ENCODE measurements at regions not wholly inside any gene's neighbourhood (a gene's known extent, or its start where the extent isn't known, plus 50 kb on each side); places are given as distances from the start of the nearest gene placed in this dataset.

- no peaks in the 10 kb centered on the region for H3K4me1 ChIP-seq
- H3K36me3 ChIP-seq, result no peaks in the 10 kb centered on the region
- H3K9me3 ChIP-seq, result no peaks in the 10 kb centered on the region
- H3K27me3 ChIP-seq, result no peaks in the 10 kb centered on the region
- no peak for DNase-seq
- no peak overlapping the region for H3K4me3 ChIP-seq (ENCODE audit: low read depth, low read length)
- TF ChIP-seq, protein P1, sequence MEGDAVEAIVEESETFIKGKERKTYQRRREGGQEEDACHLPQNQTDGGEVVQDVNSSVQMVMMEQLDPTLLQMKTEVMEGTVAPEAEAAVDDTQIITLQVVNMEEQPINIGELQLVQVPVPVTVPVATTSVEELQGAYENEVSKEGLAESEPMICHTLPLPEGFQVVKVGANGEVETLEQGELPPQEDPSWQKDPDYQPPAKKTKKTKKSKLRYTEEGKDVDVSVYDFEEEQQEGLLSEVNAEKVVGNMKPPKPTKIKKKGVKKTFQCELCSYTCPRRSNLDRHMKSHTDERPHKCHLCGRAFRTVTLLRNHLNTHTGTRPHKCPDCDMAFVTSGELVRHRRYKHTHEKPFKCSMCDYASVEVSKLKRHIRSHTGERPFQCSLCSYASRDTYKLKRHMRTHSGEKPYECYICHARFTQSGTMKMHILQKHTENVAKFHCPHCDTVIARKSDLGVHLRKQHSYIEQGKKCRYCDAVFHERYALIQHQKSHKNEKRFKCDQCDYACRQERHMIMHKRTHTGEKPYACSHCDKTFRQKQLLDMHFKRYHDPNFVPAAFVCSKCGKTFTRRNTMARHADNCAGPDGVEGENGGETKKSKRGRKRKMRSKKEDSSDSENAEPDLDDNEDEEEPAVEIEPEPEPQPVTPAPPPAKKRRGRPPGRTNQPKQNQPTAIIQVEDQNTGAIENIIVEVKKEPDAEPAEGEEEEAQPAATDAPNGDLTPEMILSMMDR (IDR thresholded peaks at IDR 0.05; ENCODE audit: low read depth, low read length), result no peak
Observed at GRCh38 chr14:53640695-53641094, 315.9 kb downstream of the BMP4 start.

DNA sequence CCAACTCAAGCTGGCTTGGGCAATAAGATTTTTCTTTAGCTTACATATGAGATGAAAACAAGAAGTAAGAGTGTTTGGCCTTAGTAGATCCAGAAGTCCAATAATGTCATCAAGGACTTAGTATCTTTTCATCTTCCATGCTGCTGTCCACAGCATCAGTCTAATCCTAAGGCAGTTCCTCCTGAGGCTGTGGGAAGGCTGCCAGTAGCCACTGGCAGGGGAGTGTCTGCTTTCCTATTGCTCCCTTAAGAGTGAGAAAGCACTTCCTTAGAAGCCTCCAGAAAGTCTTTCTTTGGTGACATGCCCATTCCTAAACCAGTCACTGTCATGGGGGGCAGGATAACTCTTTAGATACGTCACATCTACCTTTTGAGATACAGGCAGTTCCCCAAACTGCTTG is 317.7 kb downstream of the BMP4 start:
- Histone ChIP-seq H3K9me3 (no peaks in the 10 kb centered on the region), H3K4me3 (ENCODE audit: low read depth, low read length) (no peak overlapping the region), H3K4me1 (no peaks in the 10 kb centered on the region), H3K27me3 (no peaks in the 10 kb centered on the region), H3K36me3 (no peaks in the 10 kb centered on the region)
- DNase-seq, result no peak
- TF ChIP-seq, protein P1 (IDR thresholded peaks at IDR 0.05; ENCODE audit: low read depth, low read length), result no peak

DNA sequence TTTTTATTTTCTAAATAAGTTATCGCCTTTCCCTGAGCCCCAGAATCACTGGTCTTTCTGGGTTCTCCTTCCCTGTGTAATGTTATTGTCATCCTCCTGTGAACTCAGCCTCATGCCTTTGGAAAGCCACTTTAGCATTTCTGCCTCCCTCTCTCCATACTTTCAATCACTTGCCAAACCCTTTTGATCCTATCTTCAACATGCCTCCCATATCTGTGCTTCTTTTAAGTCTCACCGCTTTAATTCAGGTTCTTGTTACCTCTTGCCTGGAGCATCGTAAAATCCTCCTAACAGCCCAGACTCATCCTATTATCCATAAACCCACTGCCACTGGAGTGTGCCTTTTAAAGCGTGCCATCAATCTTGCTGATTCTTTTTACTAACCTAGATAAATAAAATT is 321.8 kb downstream of the BMP4 start:
- Histone ChIP-seq H3K9me3 (no peaks in the 10 kb centered on the region), H3K4me1 (no peaks in the 10 kb centered on the region), H3K4me3 (ENCODE audit: low read depth, low read length) (no peak overlapping the region), H3K27me3 (no peaks in the 10 kb centered on the region), H3K36me3 (no peaks in the 10 kb centered on the region)
- no peak for DNase-seq
- TF ChIP-seq, protein P1 (IDR thresholded peaks at IDR 0.05; ENCODE audit: low read depth, low read length), result no peak

- Histone ChIP-seq H3K4me3 (ENCODE audit: low read depth, low read length) (no peak overlapping the region), H3K9me3 (no peaks in the 10 kb centered on the region), H3K4me1 (no peaks in the 10 kb centered on the region), H3K36me3 (no peaks in the 10 kb centered on the region), H3K27me3 (no peaks in the 10 kb centered on the region)
- TF ChIP-seq, protein P1 (IDR thresholded peaks at IDR 0.05; ENCODE audit: low read depth, low read length), result no peak
- DNase-seq, result no peak
Observed at GRCh38 chr14:53630336-53630735, 326.3 kb downstream of the BMP4 start.

- no peaks in the 10 kb centered on the region for H3K27me3 ChIP-seq
- no peaks in the 10 kb centered on the region for H3K4me1 ChIP-seq
- no peak overlapping the region for H3K4me3 ChIP-seq (ENCODE audit: low read depth, low read length)
- H3K9me3 ChIP-seq, result no peaks in the 10 kb centered on the region
- TF ChIP-seq, protein P1 (IDR thresholded peaks at IDR 0.05; ENCODE audit: low read depth, low read length), result no peak
- no peak for DNase-seq
- H3K36me3 ChIP-seq, result no peaks in the 10 kb centered on the region
Observed at GRCh38 chr14:53628732-53629430, 327.7 kb downstream of the BMP4 start.

- H3K4me1 ChIP-seq, result no peaks in the 10 kb centered on the region
- H3K27me3 ChIP-seq, result no peaks in the 10 kb centered on the region
- DNase-seq, result no peak
- no peak overlapping the region for H3K4me3 ChIP-seq (ENCODE audit: low read depth, low read length)
- H3K9me3 ChIP-seq, result no peaks in the 10 kb centered on the region
- TF ChIP-seq, protein P1 (IDR thresholded peaks at IDR 0.05; ENCODE audit: low read depth, low read length), result no peak
- H3K36me3 ChIP-seq, result no peaks in the 10 kb centered on the region
Observed at GRCh38 chr14:53628261-53628660, 328.4 kb downstream of the BMP4 start.

All from BE2C (cell line).